ENCODE measurements at regions not wholly inside any gene's neighbourhood (a gene's known extent, or its start where the extent isn't known, plus 50 kb on each side); places are given as distances from the start of the nearest gene placed in this dataset.

DNA sequence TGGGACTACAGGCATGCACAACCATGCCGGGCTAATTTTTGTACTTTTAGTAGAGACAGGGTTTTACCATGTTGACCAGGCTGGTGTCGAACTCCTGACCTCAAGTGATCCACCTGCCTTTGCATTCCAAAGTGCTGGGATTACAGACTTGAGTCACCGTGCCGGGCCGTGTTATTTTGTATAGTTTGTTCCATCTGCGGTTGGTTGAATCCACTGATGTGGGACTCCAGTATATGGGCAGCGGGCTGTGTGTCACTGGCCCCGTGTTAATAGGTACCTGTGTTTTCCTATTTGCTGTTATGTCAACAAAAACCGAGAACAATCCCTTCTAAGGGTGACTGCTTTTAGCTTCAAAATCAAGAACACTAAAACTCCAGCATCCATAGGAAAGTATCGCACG is 297.6 kb upstream of the PITRM1 start:
- H3K27ac ChIP-seq (ENCODE audit: low read length), result peak overlapping the region; percentile 100
- no peaks in the 10 kb centered on the region for H3K9me2 ChIP-seq (replicated peaks; ENCODE audit: low read length)
- ChIA-PET POLR2A (ENCODE audit: unreplicated experiment) (no interaction called here), CTCF (no interaction called here)
- ATAC-seq (no peak), DNase-seq (no peak)
- intact Hi-C loops (cut with micrococcal nuclease), result no loop called here
- BruUV-seq (replicated peaks), result no TSS peak
- H3K4me1 ChIP-seq (ENCODE audit: insufficient read depth, low read length), result peaks cover 56% of the 10 kb centered on the region
- no peaks in the 10 kb centered on the region for H3K9me3 ChIP-seq (ENCODE audit: low read length)
- H3K4me3 ChIP-seq (ENCODE audit: low read length), result no peak overlapping the region
- no peak overlapping the region for H3K4me2 ChIP-seq (ENCODE audit: low read length)
- H3K36me3 ChIP-seq (ENCODE audit: low read depth, low read length), result no peaks in the 10 kb centered on the region
- no peak overlapping the region for H3K9ac ChIP-seq (ENCODE audit: low read length)
- no peaks in the 10 kb centered on the region for H3K79me2 ChIP-seq (ENCODE audit: low read length)
- H2AFZ ChIP-seq (ENCODE audit: low read length), result no peak overlapping the region
- H3F3A ChIP-seq (ENCODE audit: low read length, unreplicated experiment), result no peaks in the 10 kb centered on the region
- H4K20me1 ChIP-seq (ENCODE audit: low read length), result no peaks in the 10 kb centered on the region
- no peak for TF ChIP-seq EZH2 (IDR thresholded peaks at IDR 0.05; ENCODE audit: low read length, unreplicated experiment)
- no peaks in the 10 kb centered on the region for H3K27me3 ChIP-seq (ENCODE audit: low read length)

DNA sequence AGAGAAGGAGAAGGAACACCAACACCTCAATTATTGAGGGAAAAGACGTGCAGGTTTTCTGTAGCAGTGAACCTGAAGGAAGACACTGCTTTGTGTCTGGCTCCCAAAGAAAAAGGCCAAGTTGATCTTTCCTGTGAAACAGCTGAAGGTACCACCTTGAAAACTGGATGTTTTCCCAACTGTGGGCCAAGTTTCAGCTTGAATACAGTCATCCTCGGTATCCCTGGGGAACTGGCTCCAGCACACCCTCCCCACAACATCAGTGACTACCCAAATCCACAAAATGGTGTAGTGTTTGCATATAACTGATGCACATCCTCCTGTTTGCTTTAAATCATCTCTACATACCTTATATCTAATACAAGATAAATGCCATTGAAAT is 297.0 kb upstream of the PITRM1 start:
- BruUV-seq (replicated peaks), result no TSS peak
- Histone ChIP-seq H3K4me2 (ENCODE audit: low read length) (peak overlapping the region; percentile 86), H3K36me3 (ENCODE audit: low read depth, low read length) (no peaks in the 10 kb centered on the region), H2AFZ (ENCODE audit: low read length) (no peak overlapping the region), H3K9me2 (replicated peaks; ENCODE audit: low read length) (no peaks in the 10 kb centered on the region), H3K4me3 (ENCODE audit: low read length) (peak overlapping the region; percentile 35; the same call in 1 of the 2 replicates), H3K4me1 (ENCODE audit: insufficient read depth, low read length) (peaks cover 62% of the 10 kb centered on the region), H3K79me2 (ENCODE audit: low read length) (no peaks in the 10 kb centered on the region), H3K27ac (ENCODE audit: low read length) (peak overlapping the region; percentile 100), H4K20me1 (ENCODE audit: low read length) (no peaks in the 10 kb centered on the region), H3K27me3 (ENCODE audit: low read length) (no peaks in the 10 kb centered on the region), H3F3A (ENCODE audit: low read length, unreplicated experiment) (no peaks in the 10 kb centered on the region), H3K9me3 (ENCODE audit: low read length) (no peaks in the 10 kb centered on the region), H3K9ac (ENCODE audit: low read length) (peak overlapping the region; percentile 92)
- ChIA-PET CTCF (no interaction called here), POLR2A (ENCODE audit: unreplicated experiment) (no interaction called here)
- intact Hi-C loops (cut with micrococcal nuclease), result loop anchor here (1.0 to 10.0 kb wide), 10 partner anchors 13 to 1303 kb away; no protein-coding TSS in a partner anchor
- DNase-seq, result peak; percentile 45
- ATAC-seq, result no peak
- TF ChIP-seq EZH2 (IDR thresholded peaks at IDR 0.05; ENCODE audit: low read length, unreplicated experiment) (no peak), EZH2phosphoT487 (IDR thresholded peaks at IDR 0.05; ENCODE audit: borderline replicate concordance, low read length) (no peak)
- TF ChIP-seq, protein P1, sequence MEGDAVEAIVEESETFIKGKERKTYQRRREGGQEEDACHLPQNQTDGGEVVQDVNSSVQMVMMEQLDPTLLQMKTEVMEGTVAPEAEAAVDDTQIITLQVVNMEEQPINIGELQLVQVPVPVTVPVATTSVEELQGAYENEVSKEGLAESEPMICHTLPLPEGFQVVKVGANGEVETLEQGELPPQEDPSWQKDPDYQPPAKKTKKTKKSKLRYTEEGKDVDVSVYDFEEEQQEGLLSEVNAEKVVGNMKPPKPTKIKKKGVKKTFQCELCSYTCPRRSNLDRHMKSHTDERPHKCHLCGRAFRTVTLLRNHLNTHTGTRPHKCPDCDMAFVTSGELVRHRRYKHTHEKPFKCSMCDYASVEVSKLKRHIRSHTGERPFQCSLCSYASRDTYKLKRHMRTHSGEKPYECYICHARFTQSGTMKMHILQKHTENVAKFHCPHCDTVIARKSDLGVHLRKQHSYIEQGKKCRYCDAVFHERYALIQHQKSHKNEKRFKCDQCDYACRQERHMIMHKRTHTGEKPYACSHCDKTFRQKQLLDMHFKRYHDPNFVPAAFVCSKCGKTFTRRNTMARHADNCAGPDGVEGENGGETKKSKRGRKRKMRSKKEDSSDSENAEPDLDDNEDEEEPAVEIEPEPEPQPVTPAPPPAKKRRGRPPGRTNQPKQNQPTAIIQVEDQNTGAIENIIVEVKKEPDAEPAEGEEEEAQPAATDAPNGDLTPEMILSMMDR (conservative IDR thresholded peaks at IDR 0.05; ENCODE audit: low read depth, low read length), result no peak

DNA sequence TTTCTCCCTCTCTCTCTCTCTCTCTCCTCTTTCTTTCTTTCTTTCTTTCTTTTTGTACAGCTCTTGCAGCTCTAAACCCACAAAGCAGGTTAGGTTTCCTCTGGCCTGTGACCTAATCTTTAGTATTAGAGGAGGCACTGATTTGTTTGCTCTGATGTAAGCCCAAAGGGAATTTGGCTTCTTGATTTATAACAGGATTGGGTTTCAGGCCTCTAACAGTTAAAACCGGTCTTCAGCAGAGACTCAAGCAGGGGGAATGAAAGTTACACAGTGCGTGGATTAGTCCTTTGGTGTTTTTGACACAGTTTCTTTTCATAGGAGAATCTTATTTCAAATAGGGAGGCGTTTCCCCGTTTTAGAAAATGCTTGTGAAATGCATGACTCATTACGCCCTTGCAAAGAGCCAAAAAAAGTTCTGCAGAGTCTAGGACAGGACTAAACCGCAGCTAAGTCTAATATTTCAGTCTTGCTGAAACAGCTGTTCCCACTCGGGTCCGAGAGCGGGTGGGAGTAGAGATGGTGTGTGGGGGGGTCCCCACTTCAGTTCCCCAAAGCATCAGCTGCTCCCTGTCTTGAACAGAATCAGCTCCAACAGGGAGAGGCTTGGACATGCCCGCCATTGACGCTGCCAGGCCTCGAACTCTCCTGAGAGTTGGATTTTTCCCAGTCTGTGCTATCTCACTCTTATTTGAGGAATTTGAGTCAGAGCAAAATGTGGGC is 296.5 kb upstream of the PITRM1 start:
- TF ChIP-seq EZH2 (IDR thresholded peaks at IDR 0.05; ENCODE audit: low read length, unreplicated experiment), result no peak
- TF ChIP-seq EZH2phosphoT487 (IDR thresholded peaks at IDR 0.05; ENCODE audit: borderline replicate concordance, low read length), result no peak
- TF ChIP-seq, protein P1 (conservative IDR thresholded peaks at IDR 0.05; ENCODE audit: low read depth, low read length), result no peak
- Histone ChIP-seq H3K9me3 (ENCODE audit: low read length) (no peaks in the 10 kb centered on the region), H3K36me3 (ENCODE audit: low read depth, low read length) (no peaks in the 10 kb centered on the region), H3F3A (ENCODE audit: low read length, unreplicated experiment) (no peaks in the 10 kb centered on the region), H3K79me2 (ENCODE audit: low read length) (no peaks in the 10 kb centered on the region), H3K9ac (ENCODE audit: low read length) (peak overlapping the region; percentile 92), H4K20me1 (ENCODE audit: low read length) (no peaks in the 10 kb centered on the region), H3K4me2 (ENCODE audit: low read length) (peak overlapping the region; percentile 86), H3K27me3 (ENCODE audit: low read length) (no peaks in the 10 kb centered on the region), H3K9me2 (replicated peaks; ENCODE audit: low read length) (no peaks in the 10 kb centered on the region), H2AFZ (ENCODE audit: low read length) (no peak overlapping the region), H3K4me1 (ENCODE audit: insufficient read depth, low read length) (peaks cover 65% of the 10 kb centered on the region), H3K4me3 (ENCODE audit: low read length) (peak overlapping the region; percentile 54), H3K27ac (ENCODE audit: low read length) (peak overlapping the region; percentile 100)
- ChIA-PET POLR2A (ENCODE audit: unreplicated experiment) (interaction anchor here (0.5 to 0.6 kb wide), 2 partner anchors 61 to 1312 kb away, joined by 3 to 5 read pairs; no protein-coding TSS in a partner anchor), CTCF (interaction anchor here (0.6 to 1.0 kb wide), 4 partner anchors 271 to 301 kb away, joined by 3 to 5 read pairs (median 4); no protein-coding TSS in a partner anchor)
- no TSS peak for BruUV-seq (replicated peaks)
- DNase-seq (peak; percentile 83), ATAC-seq (peak; percentile 40)
- intact Hi-C loops (cut with micrococcal nuclease), result loop anchor here (1.0 to 10.0 kb wide), 10 partner anchors 13 to 1303 kb away; no protein-coding TSS in a partner anchor

Data from PC-3 (cell line).